GM18511 (cell line): ENCODE measurements at regions not wholly inside any gene's neighbourhood (a gene's known extent, or its start where the extent isn't known, plus 50 kb on each side); places are given as distances from the start of the nearest gene placed in this dataset.
"Not testable (repeated sequence)": the region's sequence is repeated elsewhere in the genome, so short reads cannot be mapped to it uniquely, and the experiment has no call there.

Experiments used
- ATAC-seq: cut with Tn5 transposase; IDR thresholded peaks from one replicate; pipeline ENCODE4 v1.9.1; 2021; ENCODE audit warnings: mild to moderate bottlenecking, moderate library complexity; ENCODE audit not compliant: unreplicated experiment

- no peak for ATAC-seq
These were observed 269.3 kb upstream of the ADGRL3 start for GRCh38 chr4:60930866-60931265.

GRCh38 chr4:60934566-60935295 lies 265.4 kb upstream of the ADGRL3 start:
- no peak for ATAC-seq

GRCh38 chr4:60938181-60938580 lies 261.9 kb upstream of the ADGRL3 start:
- ATAC-seq = no peak

- ATAC-seq = no peak
These were observed 261.5 kb upstream of the ADGRL3 start for GRCh38 chr4:60938621-60939020.

- no peak for ATAC-seq
These were observed 256.1 kb upstream of the ADGRL3 start for GRCh38 chr4:60944060-60944459.

GRCh38 chr4:60945641-60946040 lies 254.5 kb upstream of the ADGRL3 start:
- ATAC-seq = no peak

GRCh38 chr4:60948008-60948407 lies 252.1 kb upstream of the ADGRL3 start:
- no peak for ATAC-seq

GRCh38 chr4:60952921-60953320 lies 247.2 kb upstream of the ADGRL3 start:
- no peak for ATAC-seq

GRCh38 chr4:60953826-60954225 lies 246.3 kb upstream of the ADGRL3 start:
- ATAC-seq = no peak

- no peak for ATAC-seq
These were observed 237.8 kb upstream of the ADGRL3 start for GRCh38 chr4:60962286-60962685.

GRCh38 chr4:60981534-60981933 lies 218.6 kb upstream of the ADGRL3 start:
- no peak for ATAC-seq

- ATAC-seq = no peak
These were observed 211.0 kb upstream of the ADGRL3 start for GRCh38 chr4:60989141-60989540.

- no peak for ATAC-seq
These were observed 208.1 kb upstream of the ADGRL3 start for GRCh38 chr4:60992037-60992436.

GRCh38 chr4:61003301-61003700 lies 196.8 kb upstream of the ADGRL3 start:
- ATAC-seq = no peak

- no peak for ATAC-seq
These were observed 195.4 kb upstream of the ADGRL3 start for GRCh38 chr4:61004651-61005170.

- no peak for ATAC-seq
These were observed 189.1 kb upstream of the ADGRL3 start for GRCh38 chr4:61011051-61011450.

- ATAC-seq = not testable (repeated sequence)
These were observed 188.2 kb upstream of the ADGRL3 start for GRCh38 chr4:61011936-61012335.

GRCh38 chr4:61024610-61025009 lies 175.5 kb upstream of the ADGRL3 start:
- no peak for ATAC-seq

GRCh38 chr4:61027939-61028338 lies 172.2 kb upstream of the ADGRL3 start:
- no peak for ATAC-seq

GRCh38 chr4:61036071-61036684 lies 163.9 kb upstream of the ADGRL3 start:
- no peak for ATAC-seq

- ATAC-seq = no peak
These were observed 158.6 kb upstream of the ADGRL3 start for GRCh38 chr4:61041527-61041926.

- ATAC-seq = no peak
These were observed 155.3 kb upstream of the ADGRL3 start for GRCh38 chr4:61044837-61045236.
